Tibial nerve (tissue), 4 donors: ENCODE measurements at regions not wholly inside any gene's neighbourhood (a gene's known extent, or its start where the extent isn't known, plus 50 kb on each side); places are given as distances from the start of the nearest gene placed in this dataset.

Experiments used
- DNase-seq, 2 donors: peaks; one replicate each; pipeline ENCODE4 v3.0.0-alpha.2; 2019; ENCODE audit warnings: low spot score in 2 of 2
- H3K27ac ChIP-seq, 4 donors: fragments of 200-600 bp; sonication (generic) in 3 of 4; one replicate each; pipeline ENCODE4 v1.5.1; 2017 to 2019; ENCODE audit warnings: mild to moderate bottlenecking in 1 of 4
- H3K27me3 ChIP-seq, 2 donors: fragments of 200-600 bp; sonication (generic) in 1 of 2; one replicate each; pipeline versions ENCODE4 v1.5.1 to v1.6.0; 2017 to 2019
- H3K36me3 ChIP-seq, 3 donors: fragments of 200-600 bp; sonication (generic); one replicate each; pipeline ENCODE4 v1.5.1; 2018 to 2019
- H3K4me1 ChIP-seq, 4 donors: fragments of 200-600 bp; sonication (generic) in 3 of 4; one replicate each; pipeline ENCODE4 v1.5.1; 2017 to 2019
- H3K4me3 ChIP-seq, 4 donors: fragments of 200-600 bp; sonication (generic) in 3 of 4; one replicate each; pipeline ENCODE4 v1.5.1; 2017 to 2019; ENCODE audit warnings: mild to moderate bottlenecking in 1 of 4, moderate library complexity in 1 of 4
- H3K9me3 ChIP-seq, 4 donors: fragments of 200-600 bp; sonication (generic) in 3 of 4; one replicate each; pipeline ENCODE4 v1.5.1; 2017 to 2019
- EP300 ChIP-seq, 2 donors: sonication (generic); formaldehyde crosslinking; IDR thresholded peaks; one replicate each; pipeline ENCODE4 v1.6.1; 2017; ENCODE audit warnings: antibody characterized with exemption in 2 of 2, mild to moderate bottlenecking in 1 of 2
- POLR2A ChIP-seq, 2 donors: fragments of 450-650 bp; IDR thresholded peaks; one replicate each; pipeline ENCODE4 v1.6.1; 2017; ENCODE audit warnings: antibody characterized with exemption in 2 of 2, mild to moderate bottlenecking in 2 of 2, moderate library complexity in 2 of 2
- WGBS, 2 donors: methylation state at CpG; one replicate each; pipeline ENCODE4 v1.1.5; 2018; 5-methylcytosine and 5-hydroxymethylcytosine counted together
- TF ChIP-seq, protein P1 (sequence below), 5 experiments: fragments of 200-600 bp in 3 of 5; fragments of 450-650 bp in 2 of 5; sonication (generic) in 3 of 5; IDR thresholded peaks; one replicate each; pipeline ENCODE4 v1.5.1; 2016 to 2019; ENCODE audit warnings: antibody characterized with exemption in 5 of 5, mild to moderate bottlenecking in 3 of 5, moderate library complexity in 2 of 5

DNA sequence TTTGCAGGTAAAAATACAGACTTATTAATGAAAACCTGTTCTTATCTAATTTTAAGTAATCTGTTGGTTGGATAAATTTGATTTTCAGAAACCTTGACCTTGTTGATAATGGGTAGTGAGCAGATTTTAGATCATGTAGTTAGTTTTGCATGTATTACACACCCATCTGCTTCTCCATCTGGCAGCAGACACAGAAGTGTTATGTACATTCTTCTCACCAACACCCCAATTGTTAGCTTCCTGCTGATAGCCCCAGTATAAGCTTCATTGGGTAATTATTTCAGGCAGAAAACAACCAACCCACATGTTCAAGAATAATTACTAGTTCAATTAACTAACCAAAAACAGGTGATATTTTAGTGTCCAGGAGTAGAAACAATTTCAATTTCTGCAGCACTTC is 1740.5 kb upstream of the AGA start:
- no peak for DNase-seq
- TF ChIP-seq EP300 (IDR thresholded peaks at IDR 0.05), result no peak
- TF ChIP-seq, protein P1, sequence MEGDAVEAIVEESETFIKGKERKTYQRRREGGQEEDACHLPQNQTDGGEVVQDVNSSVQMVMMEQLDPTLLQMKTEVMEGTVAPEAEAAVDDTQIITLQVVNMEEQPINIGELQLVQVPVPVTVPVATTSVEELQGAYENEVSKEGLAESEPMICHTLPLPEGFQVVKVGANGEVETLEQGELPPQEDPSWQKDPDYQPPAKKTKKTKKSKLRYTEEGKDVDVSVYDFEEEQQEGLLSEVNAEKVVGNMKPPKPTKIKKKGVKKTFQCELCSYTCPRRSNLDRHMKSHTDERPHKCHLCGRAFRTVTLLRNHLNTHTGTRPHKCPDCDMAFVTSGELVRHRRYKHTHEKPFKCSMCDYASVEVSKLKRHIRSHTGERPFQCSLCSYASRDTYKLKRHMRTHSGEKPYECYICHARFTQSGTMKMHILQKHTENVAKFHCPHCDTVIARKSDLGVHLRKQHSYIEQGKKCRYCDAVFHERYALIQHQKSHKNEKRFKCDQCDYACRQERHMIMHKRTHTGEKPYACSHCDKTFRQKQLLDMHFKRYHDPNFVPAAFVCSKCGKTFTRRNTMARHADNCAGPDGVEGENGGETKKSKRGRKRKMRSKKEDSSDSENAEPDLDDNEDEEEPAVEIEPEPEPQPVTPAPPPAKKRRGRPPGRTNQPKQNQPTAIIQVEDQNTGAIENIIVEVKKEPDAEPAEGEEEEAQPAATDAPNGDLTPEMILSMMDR (IDR thresholded peaks at IDR 0.05), result no peak
- no peak for TF ChIP-seq POLR2A (IDR thresholded peaks at IDR 0.05)

DNA sequence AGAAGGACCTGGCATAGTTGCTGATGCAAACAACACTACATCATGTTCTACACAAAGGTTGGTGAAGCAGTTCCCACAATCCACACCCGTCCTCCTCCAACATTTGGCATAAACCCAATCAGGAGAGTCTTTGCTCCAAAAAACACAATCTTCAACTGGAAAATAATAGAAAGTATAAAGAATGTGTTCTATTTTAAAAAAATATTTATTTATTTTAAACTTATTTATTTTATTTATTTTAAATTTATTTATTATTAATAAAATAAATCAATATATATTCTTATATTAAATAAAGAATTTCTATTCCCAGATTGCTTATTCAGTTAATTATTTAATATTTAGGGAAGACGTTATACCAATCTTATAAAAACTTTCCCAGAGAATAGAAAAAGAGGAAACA is 1753.7 kb upstream of the AGA start:
- Histone ChIP-seq H3K27ac (no peak overlapping the region), H3K4me3 (no peak overlapping the region), H3K4me1 (no peaks in the 10 kb centered on the region), H3K27me3 (no peaks in the 10 kb centered on the region), H3K9me3 (no peaks in the 10 kb centered on the region), H3K36me3 (no peaks in the 10 kb centered on the region)
- DNase-seq, result no peak
- no peak for TF ChIP-seq POLR2A (IDR thresholded peaks at IDR 0.05)
- no peak for TF ChIP-seq EP300 (IDR thresholded peaks at IDR 0.05)
- TF ChIP-seq, protein P1 (IDR thresholded peaks at IDR 0.05), result no peak
- 64 to 67% methylated on average over 2 of the region's 2 CpGs for WGBS, 2 donors

More for the DNA sequence above, 1740.5 kb upstream of the AGA start:
- Histone ChIP-seq H3K36me3 (no peaks in the 10 kb centered on the region), H3K9me3 (peaks cover 0 to 17% (median 0%) of the 10 kb centered on the region in 4 donors), H3K27me3 (no peaks in the 10 kb centered on the region), H3K4me3 (no peak overlapping the region), H3K4me1 (no peaks in the 10 kb centered on the region), H3K27ac (no peak overlapping the region)

DNA sequence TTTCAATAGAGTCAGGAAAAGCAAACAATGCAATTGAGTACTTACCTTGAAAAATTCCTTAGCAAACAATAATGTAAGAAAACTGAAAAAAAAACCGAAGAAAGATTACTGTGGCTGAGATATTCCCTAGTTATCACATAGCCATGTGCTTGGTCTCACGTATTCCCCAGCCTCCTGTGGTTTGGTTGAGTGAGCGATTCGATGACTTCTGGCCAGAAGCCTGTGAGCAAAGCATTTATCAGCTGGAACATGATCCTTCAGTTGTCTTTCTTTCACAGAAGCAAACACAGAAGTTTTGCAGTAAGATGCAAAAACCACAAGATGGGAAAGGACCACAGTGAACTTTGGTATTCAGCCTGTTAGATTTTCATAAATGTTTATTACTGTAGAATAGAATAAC is 1754.3 kb upstream of the AGA start:
- H3K4me3 ChIP-seq, result no peak overlapping the region
- no peaks in the 10 kb centered on the region for H3K9me3 ChIP-seq
- WGBS, 2 donors, result 36 to 49% methylated on average over 4 of the region's 4 CpGs
- H3K27me3 ChIP-seq, result no peaks in the 10 kb centered on the region
- no peak overlapping the region for H3K27ac ChIP-seq
- no peak for DNase-seq
- no peaks in the 10 kb centered on the region for H3K4me1 ChIP-seq
- no peaks in the 10 kb centered on the region for H3K36me3 ChIP-seq
- TF ChIP-seq EP300 (IDR thresholded peaks at IDR 0.05) (no peak), POLR2A (IDR thresholded peaks at IDR 0.05) (no peak)
- TF ChIP-seq, protein P1 (IDR thresholded peaks at IDR 0.05), result no peak

DNA sequence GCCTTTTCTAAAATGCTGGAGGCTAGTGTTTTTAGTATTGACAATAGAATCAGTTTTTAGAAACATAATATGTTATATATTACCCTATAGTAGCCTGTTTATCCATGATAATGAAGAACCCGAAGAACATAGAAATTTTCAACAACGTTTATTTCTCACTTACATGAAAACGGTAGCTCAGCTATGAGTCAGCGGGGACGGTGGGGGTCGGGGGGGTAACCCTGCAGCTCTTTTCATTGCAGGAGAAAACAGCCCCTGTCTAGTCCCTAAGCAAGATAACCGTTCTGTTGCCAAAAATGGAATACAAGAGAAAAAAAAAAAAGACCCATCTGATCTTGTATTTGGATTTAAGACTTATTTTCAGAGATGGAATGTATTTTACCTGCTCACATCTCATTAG is 1758.4 kb upstream of the AGA start:
- no peaks in the 10 kb centered on the region for H3K4me1 ChIP-seq
- H3K36me3 ChIP-seq, result no peaks in the 10 kb centered on the region
- WGBS, 2 donors, result 75 to 84% methylated on average over 7 of the region's 7 CpGs
- H3K4me3 ChIP-seq, result no peak overlapping the region
- H3K27ac ChIP-seq, result no peak overlapping the region
- H3K27me3 ChIP-seq, result no peaks in the 10 kb centered on the region
- H3K9me3 ChIP-seq, result no peaks in the 10 kb centered on the region
- TF ChIP-seq EP300 (IDR thresholded peaks at IDR 0.05) (no peak), POLR2A (IDR thresholded peaks at IDR 0.05) (no peak)
- TF ChIP-seq, protein P1 (IDR thresholded peaks at IDR 0.05), result no peak
- DNase-seq, result no peak

DNA sequence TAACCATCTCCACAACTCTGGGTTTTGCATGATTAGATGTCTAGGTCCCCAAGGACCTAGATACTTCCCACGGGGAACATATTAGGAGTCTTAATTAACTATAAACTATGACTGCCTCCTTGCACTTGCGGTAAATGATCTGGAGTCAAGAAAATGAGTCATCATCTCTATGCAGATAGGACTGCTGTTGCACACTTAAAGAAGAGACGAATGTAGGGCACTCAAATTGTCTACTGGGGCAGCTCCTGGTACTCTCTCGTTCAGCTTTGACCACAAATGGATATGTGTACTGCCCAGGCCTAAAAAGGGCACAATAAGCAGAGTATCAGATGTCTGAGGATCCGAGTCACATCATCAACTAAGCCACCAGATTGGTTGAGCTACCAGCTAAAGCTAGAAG is 1783.4 kb upstream of the AGA start:
- Histone ChIP-seq H3K27me3 (no peaks in the 10 kb centered on the region), H3K36me3 (no peaks in the 10 kb centered on the region), H3K27ac (no peak overlapping the region), H3K4me1 (no peaks in the 10 kb centered on the region), H3K9me3 (peaks cover 0 to 7% (median 0%) of the 10 kb centered on the region in 4 donors), H3K4me3 (no peak overlapping the region)
- no peak for TF ChIP-seq EP300 (IDR thresholded peaks at IDR 0.05)
- no peak for TF ChIP-seq POLR2A (IDR thresholded peaks at IDR 0.05)
- TF ChIP-seq, protein P1 (IDR thresholded peaks at IDR 0.05), result no peak
- no peak for DNase-seq
- 67 to 75% methylated on average over 5 of the region's 5 CpGs for WGBS, 2 donors
